ENCODE measurements at regions not wholly inside any gene's neighbourhood (a gene's known extent, or its start where the extent isn't known, plus 50 kb on each side); places are given as distances from the start of the nearest gene placed in this dataset.

DNA sequence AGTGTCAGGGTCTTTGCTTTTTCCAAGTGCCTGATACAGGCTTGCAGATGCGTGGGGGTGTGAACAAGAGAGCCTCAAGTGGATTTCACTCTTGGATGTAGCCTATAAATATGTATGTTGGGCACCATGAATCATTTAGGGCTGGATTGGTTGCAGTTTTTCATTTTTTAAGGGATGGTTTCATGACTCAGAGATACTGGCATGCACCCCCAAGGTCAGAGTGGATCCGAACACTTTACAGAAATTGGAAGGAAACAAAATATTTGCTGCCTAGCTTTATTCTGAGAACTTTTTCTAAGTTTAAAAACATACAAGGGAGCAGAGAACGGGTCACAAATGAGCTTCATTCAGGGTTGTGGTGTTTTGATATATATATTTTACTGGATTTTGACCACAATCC, 436.8 kb upstream of the ERCC4 start:
- H3K36me3 ChIP-seq (ENCODE audit: control insufficient read depth in 1 of 2, insufficient read depth in 2 of 2, low read length in 2 of 2): no peaks in the 10 kb centered on the region
- H3K9me3 ChIP-seq (ENCODE audit: control insufficient read depth in 1 of 2, insufficient read depth in 1 of 2, low read depth in 1 of 2, low read length in 2 of 2): no peaks in the 10 kb centered on the region
- no peaks in the 10 kb centered on the region for H3K79me2 ChIP-seq (ENCODE audit: insufficient read depth, low read length)
- no peak overlapping the region for H3K4me2 ChIP-seq (ENCODE audit: low read length)
- H2AFZ ChIP-seq (ENCODE audit: low read depth, low read length, poor library complexity, severe bottlenecking): no peak overlapping the region
- H3K4me3 ChIP-seq (replicated peaks in 1 of 2; ENCODE audit: low read depth in 1 of 2, low read length in 2 of 2): no peak overlapping the region
- H3K27me3 ChIP-seq (ENCODE audit: insufficient read depth, low read length): no peaks in the 10 kb centered on the region
- H3K9me2 ChIP-seq (ENCODE audit: insufficient read depth): no peaks in the 10 kb centered on the region
- no peak overlapping the region for H3K9ac ChIP-seq (ENCODE audit: low read length)
- intact Hi-C loops (cut with micrococcal nuclease): no loop called here
- no peaks in the 10 kb centered on the region for H3K4me1 ChIP-seq (ENCODE audit: control insufficient read depth in 1 of 2, insufficient read depth in 2 of 2, low read length in 2 of 2)
- ATAC-seq (no peak), DNase-seq (ENCODE audit: low read depth, low spot score) (no peak)
- H3K27ac ChIP-seq (ENCODE audit: low read depth, low read length): no peak overlapping the region
- CTCF ChIA-PET: no interaction called here
- no TSS peak for BruUV-seq (replicated peaks)
- TF ChIP-seq EZH2 (IDR thresholded peaks at IDR 0.05): no peak
- TF ChIP-seq SRF (IDR thresholded peaks at IDR 0.05; ENCODE audit: low read depth): no peak
- TF ChIP-seq, protein P1, sequence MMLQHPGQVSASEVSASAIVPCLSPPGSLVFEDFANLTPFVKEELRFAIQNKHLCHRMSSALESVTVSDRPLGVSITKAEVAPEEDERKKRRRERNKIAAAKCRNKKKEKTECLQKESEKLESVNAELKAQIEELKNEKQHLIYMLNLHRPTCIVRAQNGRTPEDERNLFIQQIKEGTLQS (IDR thresholded peaks at IDR 0.05): no peak
- no peak for TF ChIP-seq CBX3 (IDR thresholded peaks at IDR 0.05; ENCODE audit: low read depth)
- no peak for TF ChIP-seq YY1 (IDR thresholded peaks at IDR 0.05; ENCODE audit: extremely low read depth, insufficient replicate concordance, low read depth, low read length)
- TF ChIP-seq FOSL1 (IDR thresholded peaks at IDR 0.05; ENCODE audit: low read depth): no peak
- no peak for TF ChIP-seq EZH2phosphoT487 (IDR thresholded peaks at IDR 0.05; ENCODE audit: borderline replicate concordance)
- TF ChIP-seq POLR2A (IDR thresholded peaks at IDR 0.05; ENCODE audit: borderline replicate concordance, extremely low read depth, insufficient read depth, insufficient read length): no peak
- TF ChIP-seq, protein P2, sequence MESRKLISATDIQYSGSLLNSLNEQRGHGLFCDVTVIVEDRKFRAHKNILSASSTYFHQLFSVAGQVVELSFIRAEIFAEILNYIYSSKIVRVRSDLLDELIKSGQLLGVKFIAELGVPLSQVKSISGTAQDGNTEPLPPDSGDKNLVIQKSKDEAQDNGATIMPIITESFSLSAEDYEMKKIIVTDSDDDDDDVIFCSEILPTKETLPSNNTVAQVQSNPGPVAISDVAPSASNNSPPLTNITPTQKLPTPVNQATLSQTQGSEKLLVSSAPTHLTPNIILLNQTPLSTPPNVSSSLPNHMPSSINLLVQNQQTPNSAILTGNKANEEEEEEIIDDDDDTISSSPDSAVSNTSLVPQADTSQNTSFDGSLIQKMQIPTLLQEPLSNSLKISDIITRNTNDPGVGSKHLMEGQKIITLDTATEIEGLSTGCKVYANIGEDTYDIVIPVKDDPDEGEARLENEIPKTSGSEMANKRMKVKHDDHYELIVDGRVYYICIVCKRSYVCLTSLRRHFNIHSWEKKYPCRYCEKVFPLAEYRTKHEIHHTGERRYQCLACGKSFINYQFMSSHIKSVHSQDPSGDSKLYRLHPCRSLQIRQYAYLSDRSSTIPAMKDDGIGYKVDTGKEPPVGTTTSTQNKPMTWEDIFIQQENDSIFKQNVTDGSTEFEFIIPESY (IDR thresholded peaks at IDR 0.05; ENCODE audit: extremely low read depth, insufficient replicate concordance, low read length): no peak
- TF ChIP-seq EGR1 (IDR thresholded peaks at IDR 0.05; ENCODE audit: low read depth): no peak
- no peak for TF ChIP-seq TCF7L2 (IDR thresholded peaks at IDR 0.05; ENCODE audit: borderline replicate concordance, extremely low read depth, insufficient read depth, insufficient read length)
- TF ChIP-seq, protein P3, sequence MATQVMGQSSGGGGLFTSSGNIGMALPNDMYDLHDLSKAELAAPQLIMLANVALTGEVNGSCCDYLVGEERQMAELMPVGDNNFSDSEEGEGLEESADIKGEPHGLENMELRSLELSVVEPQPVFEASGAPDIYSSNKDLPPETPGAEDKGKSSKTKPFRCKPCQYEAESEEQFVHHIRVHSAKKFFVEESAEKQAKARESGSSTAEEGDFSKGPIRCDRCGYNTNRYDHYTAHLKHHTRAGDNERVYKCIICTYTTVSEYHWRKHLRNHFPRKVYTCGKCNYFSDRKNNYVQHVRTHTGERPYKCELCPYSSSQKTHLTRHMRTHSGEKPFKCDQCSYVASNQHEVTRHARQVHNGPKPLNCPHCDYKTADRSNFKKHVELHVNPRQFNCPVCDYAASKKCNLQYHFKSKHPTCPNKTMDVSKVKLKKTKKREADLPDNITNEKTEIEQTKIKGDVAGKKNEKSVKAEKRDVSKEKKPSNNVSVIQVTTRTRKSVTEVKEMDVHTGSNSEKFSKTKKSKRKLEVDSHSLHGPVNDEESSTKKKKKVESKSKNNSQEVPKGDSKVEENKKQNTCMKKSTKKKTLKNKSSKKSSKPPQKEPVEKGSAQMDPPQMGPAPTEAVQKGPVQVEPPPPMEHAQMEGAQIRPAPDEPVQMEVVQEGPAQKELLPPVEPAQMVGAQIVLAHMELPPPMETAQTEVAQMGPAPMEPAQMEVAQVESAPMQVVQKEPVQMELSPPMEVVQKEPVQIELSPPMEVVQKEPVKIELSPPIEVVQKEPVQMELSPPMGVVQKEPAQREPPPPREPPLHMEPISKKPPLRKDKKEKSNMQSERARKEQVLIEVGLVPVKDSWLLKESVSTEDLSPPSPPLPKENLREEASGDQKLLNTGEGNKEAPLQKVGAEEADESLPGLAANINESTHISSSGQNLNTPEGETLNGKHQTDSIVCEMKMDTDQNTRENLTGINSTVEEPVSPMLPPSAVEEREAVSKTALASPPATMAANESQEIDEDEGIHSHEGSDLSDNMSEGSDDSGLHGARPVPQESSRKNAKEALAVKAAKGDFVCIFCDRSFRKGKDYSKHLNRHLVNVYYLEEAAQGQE (IDR thresholded peaks at IDR 0.05; ENCODE audit: low read depth): no peak
- TF ChIP-seq, protein P4, sequence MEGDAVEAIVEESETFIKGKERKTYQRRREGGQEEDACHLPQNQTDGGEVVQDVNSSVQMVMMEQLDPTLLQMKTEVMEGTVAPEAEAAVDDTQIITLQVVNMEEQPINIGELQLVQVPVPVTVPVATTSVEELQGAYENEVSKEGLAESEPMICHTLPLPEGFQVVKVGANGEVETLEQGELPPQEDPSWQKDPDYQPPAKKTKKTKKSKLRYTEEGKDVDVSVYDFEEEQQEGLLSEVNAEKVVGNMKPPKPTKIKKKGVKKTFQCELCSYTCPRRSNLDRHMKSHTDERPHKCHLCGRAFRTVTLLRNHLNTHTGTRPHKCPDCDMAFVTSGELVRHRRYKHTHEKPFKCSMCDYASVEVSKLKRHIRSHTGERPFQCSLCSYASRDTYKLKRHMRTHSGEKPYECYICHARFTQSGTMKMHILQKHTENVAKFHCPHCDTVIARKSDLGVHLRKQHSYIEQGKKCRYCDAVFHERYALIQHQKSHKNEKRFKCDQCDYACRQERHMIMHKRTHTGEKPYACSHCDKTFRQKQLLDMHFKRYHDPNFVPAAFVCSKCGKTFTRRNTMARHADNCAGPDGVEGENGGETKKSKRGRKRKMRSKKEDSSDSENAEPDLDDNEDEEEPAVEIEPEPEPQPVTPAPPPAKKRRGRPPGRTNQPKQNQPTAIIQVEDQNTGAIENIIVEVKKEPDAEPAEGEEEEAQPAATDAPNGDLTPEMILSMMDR (IDR thresholded peaks at IDR 0.05 in 2 of 3, conservative IDR thresholded peaks at IDR 0.05 in 1 of 3; ENCODE audit: borderline replicate concordance in 1 of 3, insufficient read depth in 1 of 3, low read depth in 2 of 3, low read length in 2 of 3): no peak
- TF ChIP-seq SP1 (IDR thresholded peaks at IDR 0.05; ENCODE audit: low read depth): no peak
- no peak for TF ChIP-seq RAD21 (IDR thresholded peaks at IDR 0.05; ENCODE audit: low read depth)
- TF ChIP-seq, protein P5, sequence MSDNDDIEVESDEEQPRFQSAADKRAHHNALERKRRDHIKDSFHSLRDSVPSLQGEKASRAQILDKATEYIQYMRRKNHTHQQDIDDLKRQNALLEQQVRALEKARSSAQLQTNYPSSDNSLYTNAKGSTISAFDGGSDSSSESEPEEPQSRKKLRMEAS (IDR thresholded peaks at IDR 0.05): no peak
- no peak for TF ChIP-seq ELF1 (IDR thresholded peaks at IDR 0.05; ENCODE audit: borderline replicate concordance, low read depth)
- TF ChIP-seq ZNF274 (IDR thresholded peaks at IDR 0.05; ENCODE audit: low read depth, low read length): no peak
- POLR2A ChIA-PET: no interaction called here
- H4K20me1 ChIP-seq (ENCODE audit: insufficient read depth): no peaks in the 10 kb centered on the region
- RAD21 ChIA-PET (ENCODE audit: low non-redundant PET in 1 of 2, low total read pairs in 2 of 2, uncharacterized antibody in 2 of 2, unreplicated experiment in 2 of 2): no interaction called here
